Spleen (tissue), 7 donors: ENCODE measurements at regions not wholly inside any gene's neighbourhood (a gene's known extent, or its start where the extent isn't known, plus 50 kb on each side); places are given as distances from the start of the nearest gene placed in this dataset.

ENCODE experiments used
- POLR2A ChIP-seq, 3 donors: fragments of 450-650 bp; IDR thresholded peaks; one replicate each; pipeline ENCODE4 v1.5.1; 2017; ENCODE audit warnings: antibody characterized with exemption in 3 of 3, mild to moderate bottlenecking in 1 of 3
- POLR2AphosphoS5 ChIP-seq, 3 donors: sonication (generic); formaldehyde crosslinking; IDR thresholded peaks; one replicate each; pipeline ENCODE4 v1.5.1; 2017; ENCODE audit warnings: antibody characterized with exemption in 3 of 3
- TF ChIP-seq, protein P1 (sequence below), 11 experiments: fragments of 200-600 bp in 7 of 11; fragments of 450-650 bp in 4 of 11; sonication (generic) in 4 of 11; IDR thresholded peaks in 8 of 11; conservative IDR thresholded peaks in 3 of 11; 1 replicate in 7 of 11; 2 replicates in 4 of 11; pipeline versions ENCODE4 v1.4.0 to v1.8.0; 2016 to 2021; ENCODE audit warnings: antibody characterized with exemption in 11 of 11, inconsistent platforms in 4 of 11, mild to moderate bottlenecking in 1 of 11
- donor health status: DM: no; HTN: no; CAD: no; lungs with moderate emphysema.
- donor health status: DM: no; HTN: no; CAD: no.
- donor health status: DM: no; HTN: no; CAD: no.

DNA sequence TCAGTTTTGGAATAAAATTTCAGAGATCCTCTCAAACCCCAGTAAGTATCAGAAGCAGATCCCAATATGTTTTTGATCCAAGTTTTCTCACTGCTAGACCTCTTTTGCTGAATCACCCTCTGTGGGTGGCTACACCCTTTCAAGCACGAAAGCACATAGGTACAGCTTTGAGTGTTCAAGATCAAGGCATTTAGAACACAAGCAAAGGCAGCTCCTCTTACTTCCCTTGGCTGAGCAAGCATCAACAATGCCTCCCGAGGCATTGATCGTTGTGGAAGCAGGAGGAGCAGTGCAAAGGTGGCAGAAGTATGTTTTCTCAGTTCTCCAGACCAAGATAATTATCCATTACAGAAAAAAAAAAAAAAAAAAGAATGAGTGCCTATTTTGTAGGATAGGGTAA is 72.0 kb upstream of the TSPAN7 start:
- TF ChIP-seq, protein P1, sequence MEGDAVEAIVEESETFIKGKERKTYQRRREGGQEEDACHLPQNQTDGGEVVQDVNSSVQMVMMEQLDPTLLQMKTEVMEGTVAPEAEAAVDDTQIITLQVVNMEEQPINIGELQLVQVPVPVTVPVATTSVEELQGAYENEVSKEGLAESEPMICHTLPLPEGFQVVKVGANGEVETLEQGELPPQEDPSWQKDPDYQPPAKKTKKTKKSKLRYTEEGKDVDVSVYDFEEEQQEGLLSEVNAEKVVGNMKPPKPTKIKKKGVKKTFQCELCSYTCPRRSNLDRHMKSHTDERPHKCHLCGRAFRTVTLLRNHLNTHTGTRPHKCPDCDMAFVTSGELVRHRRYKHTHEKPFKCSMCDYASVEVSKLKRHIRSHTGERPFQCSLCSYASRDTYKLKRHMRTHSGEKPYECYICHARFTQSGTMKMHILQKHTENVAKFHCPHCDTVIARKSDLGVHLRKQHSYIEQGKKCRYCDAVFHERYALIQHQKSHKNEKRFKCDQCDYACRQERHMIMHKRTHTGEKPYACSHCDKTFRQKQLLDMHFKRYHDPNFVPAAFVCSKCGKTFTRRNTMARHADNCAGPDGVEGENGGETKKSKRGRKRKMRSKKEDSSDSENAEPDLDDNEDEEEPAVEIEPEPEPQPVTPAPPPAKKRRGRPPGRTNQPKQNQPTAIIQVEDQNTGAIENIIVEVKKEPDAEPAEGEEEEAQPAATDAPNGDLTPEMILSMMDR (IDR thresholded peaks at IDR 0.05 in 8 of 11, conservative IDR thresholded peaks at IDR 0.05 in 3 of 11): no peak
- TF ChIP-seq POLR2A (IDR thresholded peaks at IDR 0.05) (no peak), POLR2AphosphoS5 (IDR thresholded peaks at IDR 0.05) (no peak)
